Epidermal melanocyte (primary cell): ENCODE measurements at regions not wholly inside any gene's neighbourhood (a gene's known extent, or its start where the extent isn't known, plus 50 kb on each side); places are given as distances from the start of the nearest gene placed in this dataset.

Source experiments
- DNase-seq: peaks from one replicate; pipeline ENCODE4 v3.0.0; 2011; ENCODE audit warnings: low spot score; ENCODE audit not compliant: insufficient read length

- no peak for DNase-seq
Observed at GRCh38 chr1:239268007-239268406, 118.4 kb upstream of the CHRM3 start.

DNA sequence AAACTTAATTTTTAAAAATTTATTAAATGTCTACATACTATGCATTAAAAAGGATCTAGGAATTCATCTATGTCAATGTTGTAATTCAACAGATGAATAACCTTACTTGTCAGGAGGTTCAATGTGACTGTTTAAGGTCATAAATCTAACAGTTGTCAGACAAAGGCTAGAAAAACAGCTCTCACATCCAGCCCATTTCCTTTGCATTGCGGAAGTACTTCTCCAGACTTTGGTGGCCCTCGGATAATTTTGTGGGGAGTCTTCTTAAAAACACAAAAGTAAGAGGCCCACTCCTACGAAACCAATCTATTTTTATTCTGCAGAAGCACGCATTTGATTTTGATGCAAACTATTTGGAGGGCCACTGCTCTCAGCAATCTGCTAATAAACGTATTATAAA is 122.6 kb upstream of the CHRM3 start:
- DNase-seq: no peak

- no peak for DNase-seq
Observed at GRCh38 chr1:239262538-239262937, 123.8 kb upstream of the CHRM3 start.

DNA sequence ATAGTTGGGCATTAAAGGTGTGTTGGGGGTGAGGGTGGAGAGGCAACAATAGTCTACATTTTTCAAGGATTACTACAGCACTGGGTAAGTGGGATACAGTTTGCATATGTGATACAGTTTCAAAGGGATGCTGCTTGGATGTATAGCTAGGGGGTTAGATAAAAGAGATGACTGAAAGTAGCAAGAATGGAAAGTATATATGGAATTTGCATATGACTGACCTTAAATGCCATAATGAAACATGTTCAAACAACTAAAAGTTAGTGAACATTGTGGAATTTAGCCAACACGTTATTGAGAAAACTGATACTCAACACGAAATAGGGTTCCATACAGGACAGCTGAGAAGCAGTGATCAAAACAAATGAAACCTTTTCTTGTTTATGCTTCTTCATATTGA is 124.8 kb upstream of the CHRM3 start:
- no peak for DNase-seq

DNA sequence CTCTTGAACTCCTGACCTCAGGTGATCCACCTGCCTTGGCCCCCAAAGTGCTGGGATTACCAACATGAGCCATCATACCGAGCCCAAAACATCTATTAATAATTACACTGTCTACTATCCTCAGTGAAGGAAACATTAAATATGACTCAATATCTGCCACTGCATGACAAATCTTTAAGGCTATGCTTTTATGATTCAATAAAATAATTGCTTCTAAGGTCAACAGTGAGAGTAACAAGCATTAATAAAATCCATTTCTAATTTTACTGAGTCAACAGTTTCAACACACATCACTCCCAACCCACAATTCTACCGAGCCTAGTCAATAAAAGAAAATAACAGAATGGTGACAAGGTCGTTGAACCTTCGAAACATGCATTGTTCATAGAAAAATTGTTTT is 125.5 kb upstream of the CHRM3 start:
- no peak for DNase-seq

DNA sequence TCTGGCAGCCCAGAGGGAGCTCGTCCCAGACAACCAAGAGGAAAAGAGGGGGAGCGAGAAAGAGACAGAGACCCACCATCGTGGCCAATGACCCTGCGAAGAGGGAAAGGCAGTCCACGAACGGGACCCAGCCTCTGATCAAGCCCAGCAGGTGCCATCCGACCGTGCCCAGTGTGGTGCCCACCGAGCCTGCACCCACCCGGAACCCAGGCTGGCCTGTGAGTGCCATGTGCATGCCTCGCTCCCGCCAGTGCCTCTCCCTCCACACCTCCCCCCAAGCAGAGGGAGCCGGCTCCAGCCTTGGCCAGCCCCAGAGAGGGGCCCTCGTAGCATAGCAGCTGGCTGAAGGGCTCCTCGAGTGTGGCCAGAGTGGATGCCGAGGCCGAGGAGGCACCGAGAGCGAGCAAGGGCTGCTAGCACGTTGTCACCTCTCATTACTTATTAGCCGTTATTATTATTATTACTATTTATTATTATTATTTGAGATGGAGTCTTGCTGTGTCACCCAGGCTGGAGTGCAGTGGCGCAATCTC is 130.7 kb upstream of the CHRM3 start:
- DNase-seq: no peak

GRCh38 chr1:239254999-239255398 is 131.4 kb upstream of the CHRM3 start:
- no peak for DNase-seq

DNA sequence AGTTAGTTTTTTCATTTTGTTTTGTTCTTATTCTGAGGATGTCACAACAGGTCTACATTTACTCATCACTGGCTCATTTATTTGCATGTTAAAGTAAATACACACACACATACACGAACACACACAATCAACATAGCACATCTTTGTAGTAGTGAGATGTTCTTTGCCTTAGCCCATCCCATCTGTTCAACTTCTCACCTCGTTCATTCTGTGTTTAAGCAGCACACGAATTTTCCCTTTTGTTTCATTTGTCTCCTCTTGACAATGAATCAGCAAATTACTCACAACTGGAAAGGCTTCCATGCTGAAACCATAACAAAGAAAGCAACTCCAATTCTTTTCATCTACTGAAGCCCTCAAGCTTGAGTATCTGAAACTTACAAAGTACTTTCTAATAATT is 133.3 kb upstream of the CHRM3 start:
- DNase-seq: no peak

DNA sequence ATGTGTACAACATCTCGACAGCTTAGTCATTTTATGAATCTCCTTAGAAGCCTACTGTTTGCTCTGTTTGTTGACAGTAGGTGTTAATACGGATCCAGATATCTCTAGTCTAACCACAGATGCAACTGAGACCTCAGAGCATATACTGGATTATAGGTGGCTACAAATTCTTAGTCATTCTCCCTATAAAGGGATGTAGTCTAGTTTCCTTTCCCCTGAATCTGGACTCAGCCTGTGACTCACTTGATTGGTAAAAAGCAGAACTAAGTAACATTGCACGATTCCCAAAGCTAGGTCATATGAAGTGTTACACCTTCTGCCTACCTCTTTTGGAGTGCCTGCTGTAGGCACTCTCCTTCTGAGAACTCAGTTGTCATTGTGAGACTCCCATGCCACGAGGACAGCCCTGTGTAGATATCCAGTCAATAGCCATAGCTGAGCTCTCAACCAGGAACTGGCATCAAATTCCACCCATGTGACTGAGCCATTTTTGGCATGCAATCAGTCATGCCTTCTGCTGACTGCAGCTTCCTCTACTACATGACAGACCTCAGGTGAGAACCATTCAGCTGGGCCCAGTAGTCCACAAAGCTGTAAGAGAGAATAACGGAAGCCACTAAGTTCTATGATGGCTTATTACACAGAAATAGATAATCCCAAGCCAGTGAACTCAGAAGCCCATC is 135.9 kb upstream of the CHRM3 start:
- no peak for DNase-seq

DNA sequence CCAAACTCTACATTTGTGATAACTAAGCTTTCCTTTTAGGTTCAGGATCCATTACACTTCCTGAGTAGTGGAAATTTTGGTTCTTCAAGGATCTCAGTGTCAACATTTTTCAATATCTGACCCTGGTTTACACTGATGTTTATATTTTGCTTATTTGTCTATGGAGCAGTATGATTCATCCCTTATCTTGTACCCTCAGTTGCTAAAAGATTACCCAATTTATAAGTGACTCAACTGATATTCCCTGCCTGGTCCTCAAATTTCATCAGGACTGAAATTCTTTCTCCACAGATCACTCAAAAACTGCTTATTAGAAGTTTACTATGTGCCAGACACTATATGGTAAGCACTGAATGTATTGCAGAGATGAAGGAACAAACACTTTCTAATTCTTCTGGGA is 139.1 kb upstream of the CHRM3 start:
- DNase-seq: no peak

GRCh38 chr1:239244084-239244483 is 142.3 kb upstream of the CHRM3 start:
- DNase-seq: no peak

DNA sequence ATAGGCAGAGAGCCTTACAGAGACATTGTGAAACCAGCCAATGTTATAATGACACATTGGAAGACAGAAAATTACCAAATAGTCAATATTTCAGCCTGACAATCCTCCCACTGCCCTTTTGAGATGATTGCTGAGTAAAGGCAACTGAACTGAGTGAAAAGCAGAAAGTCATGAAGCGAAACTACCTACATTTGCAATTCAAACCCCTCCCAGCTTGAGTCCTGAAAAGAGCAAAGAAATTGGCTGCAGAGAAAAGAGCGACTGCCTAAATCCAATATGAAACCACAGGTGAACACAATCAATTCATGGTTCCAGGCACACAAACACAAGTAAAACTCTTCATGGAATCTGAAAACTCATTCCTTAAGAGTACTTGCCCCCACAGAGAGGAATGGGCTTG is 143.4 kb upstream of the CHRM3 start:
- no peak for DNase-seq

DNA sequence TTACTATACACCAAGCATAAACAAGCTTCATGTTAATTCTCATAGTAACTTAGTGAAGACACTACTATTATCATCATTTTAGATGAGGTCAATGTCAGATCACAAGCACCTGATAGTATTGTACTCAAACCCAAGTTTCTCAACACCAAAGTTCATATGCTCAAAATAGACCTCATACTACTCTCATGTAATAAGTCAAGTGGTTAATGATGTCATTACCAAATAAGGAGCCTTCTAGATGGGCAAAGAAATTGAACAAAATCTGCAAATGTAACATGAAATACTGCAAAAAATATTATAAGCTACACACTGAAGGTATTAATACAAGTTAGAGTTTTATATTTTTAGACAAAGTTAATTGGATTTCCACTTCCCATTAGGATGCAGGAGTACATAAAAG is 144.0 kb upstream of the CHRM3 start:
- no peak for DNase-seq

GRCh38 chr1:239240736-239241135 is 145.6 kb upstream of the CHRM3 start:
- DNase-seq: no peak

GRCh38 chr1:239239529-239239928 is 146.8 kb upstream of the CHRM3 start:
- DNase-seq: no peak

GRCh38 chr1:239237912-239238311 is 148.5 kb upstream of the CHRM3 start:
- DNase-seq: no peak

GRCh38 chr1:239233626-239234025 is 152.7 kb upstream of the CHRM3 start:
- no peak for DNase-seq

DNA sequence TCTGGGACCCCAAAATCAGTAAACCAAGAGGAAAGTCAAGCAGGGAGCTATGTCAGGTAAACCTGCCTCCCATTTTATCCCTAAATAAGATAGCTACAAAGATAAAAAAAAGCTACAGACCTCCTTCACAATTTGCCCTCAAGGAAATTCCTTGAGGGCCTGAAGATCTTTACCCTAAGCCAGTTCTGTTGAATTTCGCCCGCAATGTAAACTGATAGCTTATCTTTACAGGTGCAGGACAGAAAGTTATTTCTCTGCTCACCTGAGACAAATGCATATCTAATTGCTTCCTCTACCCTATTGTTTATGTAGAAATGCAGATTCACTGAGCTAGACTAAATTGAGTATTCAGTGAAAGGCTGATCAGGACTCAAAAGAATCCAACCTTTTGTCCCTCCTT is 153.4 kb upstream of the CHRM3 start:
- no peak for DNase-seq

DNA sequence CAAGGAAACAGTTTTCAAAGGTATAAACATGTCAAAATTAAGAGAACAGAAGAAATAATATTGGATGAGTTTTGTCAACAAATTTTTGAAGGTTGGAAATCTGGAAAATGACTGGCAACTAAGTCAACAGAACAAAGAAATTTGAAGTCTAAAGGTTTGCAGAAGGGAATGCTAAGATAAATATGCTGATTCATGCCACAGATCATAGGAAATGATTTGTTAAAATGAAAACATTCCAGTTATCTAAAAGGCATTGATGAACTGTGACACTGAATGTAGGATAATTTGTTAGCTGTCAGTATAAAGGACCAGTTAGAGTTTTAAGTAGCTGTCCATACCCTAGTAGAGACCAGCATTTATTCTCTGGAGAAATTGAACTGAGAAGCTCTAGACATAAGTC is 157.9 kb upstream of the CHRM3 start:
- DNase-seq: no peak

GRCh38 chr1:239225396-239225795 is 161.0 kb upstream of the CHRM3 start:
- no peak for DNase-seq

- no peak for DNase-seq
Observed at GRCh38 chr1:239224100-239224499, 162.3 kb upstream of the CHRM3 start.

GRCh38 chr1:239222999-239223398 is 163.4 kb upstream of the CHRM3 start:
- no peak for DNase-seq

- DNase-seq: no peak
Observed at GRCh38 chr1:239221656-239222055, 164.7 kb upstream of the CHRM3 start.

DNA sequence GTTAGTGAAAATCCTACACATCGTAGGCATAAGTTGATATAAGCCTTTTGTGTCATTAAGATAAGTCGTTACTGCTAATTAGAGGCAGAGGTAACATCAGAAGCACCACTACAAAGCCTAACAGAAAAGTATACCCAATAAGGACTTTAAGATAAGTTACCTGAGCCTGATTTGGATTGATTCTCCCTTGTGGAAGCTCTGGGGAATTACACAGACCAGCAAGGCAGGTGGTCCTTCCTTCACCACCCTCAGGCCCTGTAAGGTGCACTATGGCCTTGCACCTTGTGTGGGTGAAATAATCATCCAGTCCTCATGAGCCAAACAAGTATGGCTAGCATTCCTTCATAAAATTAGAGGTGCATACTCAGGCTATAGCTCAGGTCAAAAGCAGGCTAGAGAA is 166.7 kb upstream of the CHRM3 start:
- DNase-seq: no peak
